K562 (cell line): ENCODE measurements at regions not wholly inside any gene's neighbourhood (a gene's known extent, or its start where the extent isn't known, plus 50 kb on each side); places are given as distances from the start of the nearest gene placed in this dataset.

Source experiments
- ATAC-seq: fragments of 200-7000 bp; cut with Tn5 transposase; 3 replicates; pipeline ENCODE4 v1.9.1; 2020; ENCODE audit warnings: moderate library complexity
- BruUV-seq: library from RNA; stranded (reverse); fragments of 400-500 nt; replicated peaks from 2 replicates; lab custom pipeline; 2021; lab: Mats Ljungman, UMichigan
- CTCF ChIA-PET: fragments of 300-600 bp; formaldehyde crosslinking; extraction: SDS; loops from one replicate; lab custom pipeline; 2021; ENCODE audit warnings: low intra/inter-chr PET ratio; lab: Yijun Ruan, JAX
- POLR2A ChIA-PET: fragments of 300-600, 350-650 bp; sonication (Branson Sonifier 250); formaldehyde crosslinking; extraction: SDS; loops from one replicate; lab custom pipeline; 2021; ENCODE audit warnings: antibody characterized with exemption, inconsistent platforms; lab: Yijun Ruan, JAX
- DNase-seq, 4 experiments: peaks; one replicate each; pipeline versions ENCODE4 v3.0.0 to v3.0.0-alpha.2; 2011 to 2018; ENCODE audit warnings: low spot score in 3 of 4, mixed read lengths in 3 of 4; ENCODE audit errors: extremely low read depth in 1 of 4
- FAIRE-seq: peaks from 2 replicates; lab custom pipeline; 2011; peaks lifted over from hg19 to GRCh38; lab: Jason Lieb, UNC
- H2AFZ ChIP-seq: 2 replicates; pipeline ENCODE4 v1.6.0; 2011; ENCODE audit warnings: low read depth, low read length, control low read depth, inconsistent platforms
- H3K27ac ChIP-seq: fragments of 200-600 bp; 3 replicates; pipeline ENCODE4 v1.8.0; 2011; ENCODE audit warnings: low read depth, mild to moderate bottlenecking, control low read depth, inconsistent platforms, low read length, moderate library complexity, mixed read lengths; ENCODE audit errors: extremely low read depth
- H3K27me3 ChIP-seq, 2 experiments: fragments of 300-600 bp in 1 of 2; 2 replicates in 1 of 2; 3 replicates in 1 of 2; pipeline versions ENCODE4 v1.6.0 to v1.8.0; 2011; ENCODE audit warnings: inconsistent platforms in 2 of 2, low read length in 2 of 2, mild to moderate bottlenecking in 1 of 2, mixed read lengths in 1 of 2, moderate library complexity in 1 of 2; ENCODE audit not compliant: control insufficient read depth in 2 of 2, insufficient read depth in 2 of 2
- H3K36me3 ChIP-seq: fragments of 300-600 bp; 3 replicates; pipeline ENCODE4 v1.8.0; 2011; ENCODE audit warnings: mild to moderate bottlenecking, low read length, inconsistent platforms; ENCODE audit not compliant: control insufficient read depth, insufficient read depth
- H3K4me1 ChIP-seq, 2 experiments: fragments of 200-600 bp in 1 of 2; replicated peaks in 1 of 2; 2 replicates in 1 of 2; 3 replicates in 1 of 2; pipeline versions ENCODE4 v1.5.1 to v1.8.0; 2011; ENCODE audit warnings: inconsistent platforms in 2 of 2, low read length in 2 of 2, mild to moderate bottlenecking in 1 of 2, mixed read lengths in 1 of 2, moderate library complexity in 1 of 2; ENCODE audit not compliant: control insufficient read depth in 2 of 2, insufficient read depth in 2 of 2
- H3K4me2 ChIP-seq: 2 replicates; pipeline ENCODE4 v1.6.1; 2011; ENCODE audit warnings: low read length, control low read depth, inconsistent platforms, mixed read lengths; ENCODE audit not compliant: insufficient read depth
- H3K4me3 ChIP-seq: fragments of 200-600 bp; sonication (generic), shearing (Covaris generic); 2 replicates; pipeline ENCODE4 v1.5.1; 2016; ENCODE audit warnings: control low read depth, inconsistent platforms
- H3K79me2 ChIP-seq: fragments of 200-600 bp; 3 replicates; pipeline ENCODE4 v1.8.0; 2011; ENCODE audit warnings: low read length, inconsistent platforms; ENCODE audit not compliant: control insufficient read depth, insufficient read depth
- H3K9ac ChIP-seq, 2 experiments: 2 replicates each; pipeline versions ENCODE4 v1.6.0 to v1.6.1; 2011; ENCODE audit warnings: low read depth in 2 of 2, low read length in 2 of 2, control low read depth in 1 of 2, inconsistent platforms in 1 of 2, mild to moderate bottlenecking in 1 of 2, mixed read lengths in 1 of 2; ENCODE audit not compliant: insufficient read depth in 1 of 2
- H3K9me1 ChIP-seq: one replicate; pipeline ENCODE4 v1.6.0; 2011; ENCODE audit warnings: inconsistent platforms, mild to moderate bottlenecking, low read length, moderate library complexity; ENCODE audit not compliant: control insufficient read depth, insufficient read depth
- H3K9me3 ChIP-seq: replicated peaks from 2 replicates; pipeline ENCODE4 v1.5.1; 2011; ENCODE audit warnings: low read depth, low read length, inconsistent platforms; ENCODE audit not compliant: control insufficient read depth, insufficient read depth
- H4K20me1 ChIP-seq: replicated peaks from 2 replicates; pipeline ENCODE4 v1.6.1; 2011; ENCODE audit warnings: low read length, inconsistent platforms, mixed read lengths; ENCODE audit not compliant: control insufficient read depth, insufficient read depth
- DDX20 ChIP-seq: fragments of 450-650 bp; IDR thresholded peaks from 2 replicates; pipeline ENCODE4 v1.6.1; 2016; ENCODE audit warnings: missing genetic modification characterization, low read depth, mild to moderate bottlenecking, missing compliant biosample characterization, moderate library complexity
- DIDO1 ChIP-seq: fragments of 450-650 bp; IDR thresholded peaks from 2 replicates; pipeline ENCODE4 v1.6.1; 2016; ENCODE audit warnings: low read depth, missing biosample characterization, missing genetic modification characterization
- DMBX1 ChIP-seq: fragments of 250-450 bp; sonication (Bioruptor Pico); IDR thresholded peaks from 2 replicates; pipeline ENCODE4 v1.8.0; 2022; ENCODE audit warnings: inconsistent platforms, mild to moderate bottlenecking, moderate library complexity, borderline replicate concordance
- ERF ChIP-seq: fragments of 450-650 bp; formaldehyde crosslinking; IDR thresholded peaks from 2 replicates; pipeline ENCODE4 v1.4.0; 2020; ENCODE audit warnings: mild to moderate bottlenecking, mixed read lengths
- FOXA3 ChIP-seq, 2 experiments: fragments of 450-650 bp in 1 of 2; sonication (generic) in 1 of 2; formaldehyde crosslinking; IDR thresholded peaks in 1 of 2; conservative IDR thresholded peaks in 1 of 2; 2 replicates each; pipeline versions ENCODE4 v1.4.0 to v1.8.0; 2020 to 2022; ENCODE audit warnings: mild to moderate bottlenecking in 2 of 2, missing genetic modification reagents in 1 of 2
- HDAC1 ChIP-seq, 2 experiments: fragments of 450-650 bp; IDR thresholded peaks; 2 replicates each; pipeline ENCODE4 v1.6.1; 2016 to 2017; ENCODE audit warnings: inconsistent platforms in 1 of 2, mild to moderate bottlenecking in 1 of 2, moderate library complexity in 1 of 2
- HMBOX1 ChIP-seq: sonication (generic); IDR thresholded peaks from 2 replicates; pipeline ENCODE4 v1.6.1; 2016
- KDM5B ChIP-seq: fragments of 200-600 bp; sonication (generic); IDR thresholded peaks from 2 replicates; pipeline ENCODE4 v1.6.1; 2012; ENCODE audit warnings: low read depth, mild to moderate bottlenecking, moderate library complexity, low read length, control low read depth, inconsistent platforms; ENCODE audit not compliant: insufficient replicate concordance
- KLF10 ChIP-seq: fragments of 250-450 bp; sonication (Bioruptor Pico); IDR thresholded peaks from 2 replicates; pipeline ENCODE4 v1.6.1; 2021; ENCODE audit warnings: matching md5 sums
- PATZ1 ChIP-seq: fragments of 250-450 bp; sonication (Bioruptor Pico); IDR thresholded peaks from 2 replicates; pipeline ENCODE4 v1.5.0; 2020; ENCODE audit warnings: mild to moderate bottlenecking, borderline replicate concordance
- SRSF7 ChIP-seq: fragments of 200-400 bp; formaldehyde crosslinking; optimal IDR thresholded peaks from 2 replicates; pipeline ENCODE3; 2017; ENCODE audit warnings: mild to moderate bottlenecking, low read depth, low read length
- USF1 ChIP-seq: sonication (generic); formaldehyde crosslinking; IDR thresholded peaks from 2 replicates; pipeline ENCODE4 v1.9.0; 2022; ENCODE audit warnings: mild to moderate bottlenecking, missing genetic modification reagents
- ZNF232 ChIP-seq: sonication (generic); formaldehyde crosslinking; IDR thresholded peaks from 2 replicates; pipeline ENCODE4 v1.8.0; 2022; ENCODE audit warnings: mild to moderate bottlenecking, missing genetic modification reagents
- ZNF639 ChIP-seq, 2 experiments: fragments of 200-800 bp in 1 of 2; sonication (Bioruptor generic) in 1 of 2; sonication (generic) in 1 of 2; formaldehyde crosslinking in 1 of 2; IDR thresholded peaks in 1 of 2; conservative IDR thresholded peaks in 1 of 2; 2 replicates each; pipeline versions ENCODE4 v1.5.0 to v1.6.1; 2016 to 2020; ENCODE audit warnings: missing compliant biosample characterization in 1 of 2, missing genetic modification characterization in 1 of 2, missing genetic modification reagents in 1 of 2
- ZNF778 ChIP-seq: fragments of 450-650 bp; formaldehyde crosslinking; IDR thresholded peaks from 2 replicates; pipeline ENCODE4 v1.4.0; 2020; ENCODE audit warnings: mild to moderate bottlenecking, moderate library complexity
- ZNF780A ChIP-seq: fragments of 250-450 bp; sonication (Bioruptor Pico); IDR thresholded peaks from 2 replicates; pipeline ENCODE4 v1.5.0; 2021; ENCODE audit warnings: mild to moderate bottlenecking
- WGBS: fragments of 100-300 bp; shearing (Covaris generic); methylation state at CpG from one replicate; pipeline ENCODE4 v1.1.6; 2016; ENCODE audit warnings: low coverage, mixed read lengths; ENCODE audit not compliant: insufficient coverage; ENCODE audit errors: missing lambda C conversion rate; 5-methylcytosine and 5-hydroxymethylcytosine counted together
- in situ Hi-C: fragments of 300-500 bp; cut with MboI; formaldehyde crosslinking; loops from 4 replicates; pipeline ENCODE4 v1.15.0; 2018; ENCODE audit warnings: inconsistent platforms, mixed read lengths
- intact Hi-C: fragments of 100-400 bp; cut with micrococcal nuclease; formaldehyde crosslinking; loops from 2 replicates; pipeline ENCODE4 v1.14.2; 2022

GRCh38 chr9:73577848-73578247, 426.2 kb downstream of the ANXA1 start (continued):
- TF ChIP-seq SRSF7 (no peak), FOXA3 (CRISPR knock-in tag; conservative IDR thresholded peaks at IDR 0.05 in 1 of 2, IDR thresholded peaks at IDR 0.05 in 1 of 2) (no peak), ZNF778 (CRISPR knock-in tag) (no peak)
- TF ChIP-seq, all 486 proteins: peak for 0

- no peaks in the 10 kb centered on the region for H3K79me2 ChIP-seq
- ATAC-seq = no peak
- DNase-seq = no peak
- POLR2A ChIA-PET = no interaction called here
- H3K4me3 ChIP-seq = no peak overlapping the region
- in situ Hi-C loops (no loop called here), intact Hi-C loops (no loop called here)
- no peak overlapping the region for H2AFZ ChIP-seq
- CTCF ChIA-PET = no interaction called here
- no peak overlapping the region for H3K9ac ChIP-seq
- no peak overlapping the region for H3K27ac ChIP-seq
- BruUV-seq = no TSS peak
- H4K20me1 ChIP-seq = no peaks in the 10 kb centered on the region
- H3K9me1 ChIP-seq = no peaks in the 10 kb centered on the region
- H3K4me2 ChIP-seq = no peak overlapping the region
- H3K36me3 ChIP-seq = no peaks in the 10 kb centered on the region
- H3K4me1 ChIP-seq = no peaks in the 10 kb centered on the region
- no peaks in the 10 kb centered on the region for H3K9me3 ChIP-seq
- no peak for FAIRE-seq
- H3K27me3 ChIP-seq = no peaks in the 10 kb centered on the region
- 6% methylated on average over 2 of the region's 2 CpGs for WGBS
- TF ChIP-seq HMBOX1 (no peak), DIDO1 (tag) (no peak), KLF10 (CRISPR knock-in tag) (no peak), USF1 (CRISPR knock-in tag) (no peak), ZNF639 (CRISPR knock-in tag; conservative IDR thresholded peaks at IDR 0.05 in 1 of 2, IDR thresholded peaks at IDR 0.05 in 1 of 2) (no peak), PATZ1 (CRISPR knock-in tag) (no peak), ZNF232 (CRISPR knock-in tag) (no peak), HDAC1 (IDR thresholded peaks at IDR 0.05) (no peak), ZNF780A (CRISPR knock-in tag) (no peak), DDX20 (tag) (no peak), ERF (CRISPR knock-in tag) (no peak), DMBX1 (no peak), KDM5B (no peak)
Measured at GRCh38 chr9:73579823-73580222, 428.2 kb downstream of the ANXA1 start.
